Hematopoietic multipotent progenitor cell treated with erythropoietin and hydrocortisone succinate and interleukin-3 and kit ligand, for 6 days (in vitro differentiated cells): ENCODE measurements at regions not wholly inside any gene's neighbourhood (a gene's known extent, or its start where the extent isn't known, plus 50 kb on each side); places are given as distances from the start of the nearest gene placed in this dataset.
"Not testable (repeated sequence)": the region's sequence is repeated elsewhere in the genome, so short reads cannot be mapped to it uniquely, and the experiment has no call there.

Source experiments
- DNase-seq: peaks from one replicate; pipeline ENCODE4 v3.0.0-alpha.2; 2015

DNA sequence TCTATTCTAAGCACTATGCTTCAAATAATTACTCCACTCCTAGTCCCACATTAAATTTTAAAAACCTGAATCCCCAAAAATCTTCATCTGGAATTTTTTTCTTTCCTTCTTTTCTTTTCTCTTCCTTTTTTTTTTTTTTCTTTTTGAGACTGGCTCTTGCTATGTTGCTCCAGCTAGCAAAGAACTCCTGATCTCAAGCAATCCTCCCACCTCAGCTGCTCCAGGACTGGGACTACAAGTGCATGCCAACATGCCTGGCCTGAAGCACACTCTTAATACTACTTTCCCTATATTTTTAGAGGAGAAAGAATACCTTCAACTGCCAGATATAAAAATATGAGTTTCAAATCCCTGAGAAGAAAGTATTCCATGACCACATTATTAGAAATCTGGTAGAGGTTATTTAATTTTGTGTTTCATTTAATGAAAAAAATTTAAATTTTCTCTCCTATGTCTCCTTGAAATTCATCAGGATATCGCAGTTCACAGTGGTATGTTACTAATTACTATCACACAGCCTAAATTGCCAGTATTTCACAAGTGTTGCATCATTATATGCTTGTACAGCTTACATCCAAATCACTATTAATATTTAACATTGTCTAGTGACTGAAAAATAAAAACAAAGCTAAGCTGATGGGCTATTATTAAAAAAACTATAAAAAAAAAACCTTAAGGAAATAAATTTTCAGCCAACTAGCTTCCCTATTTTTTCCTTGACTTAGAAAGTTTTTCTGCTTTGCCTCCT is 227.8 kb downstream of the NAF1 start:
- no peak for DNase-seq

GRCh38 chr4:162935214-162935613 is 231.5 kb downstream of the NAF1 start:
- no peak for DNase-seq

DNA sequence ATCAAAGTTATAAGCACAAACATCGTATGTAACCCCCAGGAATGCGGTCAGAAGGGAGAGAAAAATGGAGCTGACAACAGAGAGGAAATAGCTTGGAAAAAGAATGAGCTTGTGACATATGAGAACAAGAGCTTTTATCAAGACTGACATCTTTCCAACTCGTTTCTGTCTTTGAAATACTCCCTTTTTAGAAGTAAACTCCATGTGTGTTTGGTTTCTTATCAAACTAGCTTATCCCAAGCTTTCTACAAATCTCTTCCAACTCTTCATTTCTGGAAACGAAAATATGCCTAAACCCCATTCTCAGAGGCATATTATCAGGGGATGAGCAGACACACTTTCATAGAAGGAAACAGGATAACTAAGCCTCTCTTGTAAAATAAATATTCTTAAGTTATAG is 235.4 kb downstream of the NAF1 start:
- no peak for DNase-seq

GRCh38 chr4:162921178-162921785 is 245.4 kb downstream of the NAF1 start:
- no peak for DNase-seq

GRCh38 chr4:162920649-162921048 is 246.0 kb downstream of the NAF1 start:
- DNase-seq = no peak

GRCh38 chr4:162912482-162912881 is 254.2 kb downstream of the NAF1 start:
- no peak for DNase-seq

GRCh38 chr4:162911349-162911748 is 255.3 kb downstream of the NAF1 start:
- DNase-seq = no peak

DNA sequence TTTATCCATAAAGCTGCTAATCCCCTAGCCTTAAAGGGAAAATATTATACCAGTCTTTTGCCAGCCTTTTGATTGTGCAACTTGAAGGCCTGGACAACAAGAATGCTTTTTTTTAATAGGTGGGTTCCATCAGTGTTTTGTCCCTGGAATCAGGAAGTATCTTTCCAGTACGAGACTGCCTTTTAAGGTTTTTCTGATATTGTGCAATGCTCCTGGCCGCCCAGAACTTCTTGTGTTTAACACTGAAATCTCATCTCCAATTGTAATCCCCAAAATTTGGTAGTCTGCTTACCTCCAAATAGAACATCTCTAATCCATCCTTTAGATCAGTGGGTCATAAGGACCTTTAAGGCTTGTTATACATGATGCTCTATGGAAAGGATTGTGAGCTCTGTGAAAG is 256.7 kb downstream of the NAF1 start:
- no peak for DNase-seq

DNA sequence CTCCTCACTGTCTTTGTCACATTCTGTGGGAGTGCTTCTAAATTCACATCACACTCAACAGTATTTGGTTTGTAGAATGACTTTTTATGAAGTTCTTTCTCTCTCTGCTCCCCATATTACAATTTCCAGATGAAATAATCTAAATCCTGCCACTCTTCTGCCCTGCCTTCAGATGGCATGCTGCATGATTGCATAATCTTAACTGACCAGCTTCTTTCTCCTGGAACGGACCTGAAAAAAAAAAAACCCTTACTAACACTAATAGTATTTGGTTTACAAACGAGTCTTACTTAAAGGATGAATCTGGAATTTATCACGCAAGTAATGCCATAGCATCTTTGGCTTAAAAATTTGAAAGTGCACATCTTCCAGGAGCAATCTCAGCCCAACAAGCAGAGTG is 272.3 kb downstream of the NAF1 start:
- DNase-seq = no peak

DNA sequence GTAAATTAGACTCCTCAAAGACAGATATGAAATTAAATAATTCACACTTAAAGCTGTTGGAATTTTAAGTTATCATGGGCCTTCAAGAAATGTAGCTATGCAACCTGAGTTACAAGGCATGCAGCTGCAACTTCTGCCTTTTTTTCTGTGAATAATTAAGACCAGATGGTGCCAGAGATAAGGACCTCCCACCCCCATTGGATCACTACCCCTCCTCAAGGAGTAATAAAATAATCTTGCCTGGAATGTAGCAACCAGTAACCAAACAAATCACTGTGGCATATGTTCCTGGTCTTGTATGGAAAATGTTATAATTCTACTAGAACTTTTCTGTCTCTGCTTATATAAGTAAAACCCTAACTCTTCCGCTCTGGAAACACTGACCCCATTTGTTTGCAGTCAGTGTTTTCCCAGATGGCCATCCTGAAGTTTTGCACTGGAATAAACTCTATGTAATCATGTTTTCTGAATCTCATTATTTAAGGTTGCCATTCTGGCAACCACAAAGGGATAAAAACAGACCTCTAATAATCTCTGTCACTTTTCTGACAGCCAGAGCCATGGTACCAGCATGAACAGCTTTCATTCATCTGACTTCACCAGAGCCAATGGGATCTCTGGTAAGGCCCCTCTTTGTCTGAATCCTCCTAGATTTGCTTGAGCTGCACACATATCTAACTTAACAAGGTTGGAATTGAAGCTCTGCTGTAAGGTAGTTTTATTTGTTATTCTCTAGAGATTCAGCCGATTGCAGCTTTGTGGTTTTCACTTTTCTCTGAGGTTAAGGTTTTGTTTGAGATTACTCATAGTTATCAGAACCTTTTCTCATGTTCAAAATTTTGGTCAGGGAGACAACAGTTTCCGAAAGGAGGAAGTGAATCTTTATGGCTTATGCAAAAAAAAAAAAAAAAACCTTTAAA is 274.6 kb downstream of the NAF1 start:
- no peak for DNase-seq

GRCh38 chr4:162878096-162878495 is 288.6 kb downstream of the NAF1 start:
- DNase-seq = no peak

GRCh38 chr4:162874748-162875147 is 291.9 kb downstream of the NAF1 start:
- DNase-seq = no peak

GRCh38 chr4:162871990-162872389 is 294.7 kb downstream of the NAF1 start:
- DNase-seq = no peak

GRCh38 chr4:162869157-162869556 is 297.5 kb downstream of the NAF1 start:
- no peak for DNase-seq

DNA sequence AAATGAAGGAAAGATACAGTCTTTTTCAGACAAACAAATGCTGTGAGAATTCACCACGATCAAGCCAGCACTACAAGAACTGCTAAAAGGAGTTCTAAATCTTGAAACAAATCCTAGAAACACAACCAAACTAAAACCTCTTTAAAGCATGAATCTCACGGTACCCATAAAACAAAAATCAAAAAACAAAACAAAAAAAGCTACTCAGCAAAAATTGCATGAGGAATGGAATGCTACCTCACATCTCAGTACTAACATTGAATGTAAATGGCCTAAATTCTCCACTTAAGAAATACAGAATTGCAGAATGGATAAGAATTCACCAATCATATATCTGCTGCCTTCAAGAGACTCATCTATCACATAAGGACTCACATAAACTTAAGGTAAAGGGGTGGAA is 300.1 kb downstream of the NAF1 start:
- no peak for DNase-seq

GRCh38 chr4:162865102-162865501 is 301.6 kb downstream of the NAF1 start:
- peak; percentile 4 for DNase-seq

GRCh38 chr4:162853788-162854187 is 312.9 kb downstream of the NAF1 start:
- DNase-seq = no peak

DNA sequence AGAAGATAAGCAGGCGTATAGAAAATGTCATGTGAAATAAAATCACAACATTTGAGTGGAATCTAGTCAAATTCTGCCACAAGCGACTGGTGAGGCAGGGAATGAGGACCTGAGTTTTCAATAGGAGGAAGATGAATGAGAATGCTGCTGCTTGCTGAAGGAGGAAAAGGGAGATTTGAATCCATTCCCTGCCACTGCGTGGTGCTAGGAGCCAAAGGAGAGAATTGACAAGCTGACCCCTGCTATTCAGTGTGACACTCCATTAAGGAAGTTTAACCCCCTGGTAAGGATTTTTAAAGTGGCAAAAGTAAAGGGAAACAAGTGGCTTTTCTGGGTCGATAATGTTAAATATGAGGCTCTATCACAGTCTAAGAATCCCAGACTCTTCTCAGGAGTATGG is 314.0 kb downstream of the NAF1 start:
- DNase-seq = no peak

DNA sequence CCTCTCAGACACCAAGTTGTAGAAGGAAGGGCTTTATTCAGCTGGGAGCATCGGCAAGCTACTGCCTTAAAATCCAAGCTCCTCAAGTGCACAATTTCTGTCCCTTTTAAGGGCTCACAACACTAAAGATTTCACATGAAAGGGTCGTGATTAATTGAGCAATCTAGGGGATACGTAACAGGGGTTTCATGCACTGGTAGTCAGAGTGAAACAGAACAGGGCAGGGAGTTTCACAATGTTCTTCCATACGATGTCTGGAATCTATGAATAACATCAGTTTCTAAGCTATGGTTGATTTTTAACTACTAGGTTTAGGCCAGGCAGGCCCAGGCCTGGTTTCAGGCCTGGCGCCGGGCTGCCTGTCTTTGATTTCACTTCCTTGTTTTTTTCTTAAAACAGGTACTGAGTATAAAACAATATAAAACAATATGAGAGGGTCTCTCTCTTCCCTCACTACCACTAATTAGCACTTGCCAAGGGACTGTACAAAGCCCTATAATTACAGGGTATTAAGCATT is 315.4 kb downstream of the NAF1 start:
- DNase-seq = not testable (repeated sequence)

DNA sequence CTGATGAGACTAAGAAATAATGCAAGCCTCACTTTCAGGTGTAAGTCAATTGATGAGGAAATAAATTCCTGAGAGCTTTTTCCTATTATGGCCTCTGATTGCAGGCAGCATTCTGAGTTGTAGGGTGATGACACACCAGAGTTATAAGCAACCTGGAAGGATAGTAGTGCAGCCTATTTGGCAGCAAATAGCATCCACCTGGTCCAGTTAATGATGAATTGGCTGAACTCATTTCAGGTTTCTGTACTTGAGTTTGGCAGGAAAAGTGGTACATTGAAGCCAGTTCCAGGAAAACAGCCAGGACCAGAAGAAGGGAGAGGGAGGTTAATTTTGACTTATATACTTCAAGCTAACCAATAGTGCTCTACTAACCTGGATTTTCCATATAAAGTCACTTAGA is 316.8 kb downstream of the NAF1 start:
- no peak for DNase-seq

- DNase-seq = no peak
These were observed 318.6 kb downstream of the NAF1 start for GRCh38 chr4:162847945-162848549.

- DNase-seq = no peak
These were observed 324.9 kb downstream of the NAF1 start for GRCh38 chr4:162841753-162842152.

GRCh38 chr4:162839814-162840213 is 326.9 kb downstream of the NAF1 start:
- no peak for DNase-seq
